ENCODE measurements at regions not wholly inside any gene's neighbourhood (a gene's known extent, or its start where the extent isn't known, plus 50 kb on each side); places are given as distances from the start of the nearest gene placed in this dataset.

DNA sequence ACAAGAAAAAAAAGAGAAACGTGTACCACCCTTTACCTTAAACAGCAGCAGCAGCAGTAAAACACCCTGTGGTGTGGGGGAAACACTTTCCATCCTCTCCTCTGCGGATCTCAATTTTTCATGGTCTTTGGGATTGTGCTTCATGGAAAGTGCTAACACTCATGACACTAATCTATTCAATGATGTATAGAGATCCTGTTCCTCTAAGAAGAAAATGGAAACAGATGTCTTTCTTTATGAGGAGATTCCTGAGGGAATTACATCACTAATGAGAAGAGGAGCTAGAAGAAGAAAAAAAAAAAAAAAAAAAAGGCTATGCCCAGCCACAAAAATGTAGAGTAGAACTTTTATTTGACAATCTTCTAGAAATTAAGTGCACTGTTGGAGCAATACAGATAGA, 62.9 kb upstream of the NDST3 start:
- DNase-seq: no peak

DNA sequence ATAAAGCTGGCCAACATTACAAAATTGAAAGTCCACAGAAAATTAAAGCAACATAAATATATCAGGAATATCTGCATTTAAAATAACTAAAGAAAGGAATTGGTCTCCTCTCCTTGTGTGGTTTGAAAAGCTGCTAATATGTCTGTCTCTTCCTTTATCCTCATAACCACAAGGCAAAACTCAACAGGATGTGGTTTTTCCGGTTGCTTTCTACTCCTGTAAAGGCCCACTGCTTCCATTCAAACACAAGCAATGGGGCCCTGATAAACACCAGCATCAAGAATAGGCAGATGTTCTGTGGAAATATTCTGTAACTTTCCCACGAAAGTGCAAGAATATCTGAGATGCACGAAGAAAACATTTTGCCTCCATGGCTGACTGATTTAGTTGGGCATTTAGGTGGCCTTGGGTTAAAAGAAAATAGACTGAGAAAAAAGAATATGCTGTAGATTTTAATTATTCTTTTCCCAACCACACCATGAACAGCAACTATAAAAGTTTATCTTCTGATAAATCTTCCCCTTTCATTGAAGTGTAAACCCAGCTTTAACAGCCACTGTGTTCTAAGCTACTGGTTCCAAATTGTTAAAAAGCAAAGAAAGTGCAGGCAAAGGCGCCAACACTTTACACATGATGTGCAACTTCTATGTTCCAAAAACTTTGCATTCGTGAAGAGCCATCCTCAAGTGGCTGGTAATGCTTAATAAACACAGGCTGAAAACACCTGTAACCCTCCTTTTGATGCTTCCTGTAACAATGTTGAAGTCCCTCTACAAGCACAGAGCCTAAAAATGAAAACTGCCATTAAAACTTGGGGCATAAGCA, 50.5 kb upstream of the NDST3 start:
- no peak for DNase-seq

DNA sequence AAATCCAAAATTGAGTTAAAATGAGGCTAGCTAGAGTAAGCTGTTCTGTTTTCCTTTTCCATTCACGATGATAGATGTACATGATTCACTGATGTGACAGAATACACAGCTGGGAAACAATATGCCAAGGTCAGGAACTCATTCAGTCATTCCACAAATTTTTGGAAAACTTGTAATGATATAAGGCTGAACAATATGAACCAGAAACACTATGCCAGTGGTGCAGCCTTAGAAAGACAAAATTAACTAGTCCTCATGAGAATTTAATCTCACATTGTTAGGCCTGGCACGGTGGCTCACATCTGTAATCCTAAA, 50.0 kb upstream of the NDST3 start:
- no peak for DNase-seq

Data from COR-L47 (cell line).